A673 (cell line): ENCODE measurements at regions not wholly inside any gene's neighbourhood (a gene's known extent, or its start where the extent isn't known, plus 50 kb on each side); places are given as distances from the start of the nearest gene placed in this dataset.

Experiments used
- BruUV-seq: library from RNA; stranded (reverse); fragments of 400-500 nt; replicated peaks from 2 replicates; lab custom pipeline; 2021; lab: Mats Ljungman, UMichigan
- CTCF ChIA-PET: fragments of 300-600 bp; sonication (Branson Sonifier 250); formaldehyde crosslinking; loops from one replicate; lab custom pipeline; 2022; ENCODE audit warnings: antibody characterized with exemption; lab: Charles Lee
- POLR2A ChIA-PET: fragments of 300-600 bp; sonication (Branson Sonifier 250); formaldehyde crosslinking; loops from one replicate; lab custom pipeline; 2022; ENCODE audit warnings: antibody characterized with exemption; ENCODE audit not compliant: low non-redundant PET; lab: Charles Lee
- DNase-seq: peaks from one replicate; pipeline ENCODE4 v3.0.0-alpha.2; 2015; ENCODE audit warnings: low spot score
- H3K27ac ChIP-seq: fragments of 200-600 bp; sonication (generic); 2 replicates; pipeline ENCODE4 v1.5.1; 2016; ENCODE audit warnings: mixed run types, low read depth, mild to moderate bottlenecking, mixed read lengths, antibody characterized with exemption, low read length; ENCODE audit not compliant: poor library complexity, severe bottlenecking
- H3K27me3 ChIP-seq: fragments of 200-600 bp; sonication (generic); replicated peaks from 2 replicates; pipeline ENCODE4 v1.6.1; 2017; ENCODE audit warnings: mixed run types, low read depth, mild to moderate bottlenecking, mixed read lengths, antibody characterized with exemption, low read length; ENCODE audit not compliant: insufficient read depth, poor library complexity
- H3K36me3 ChIP-seq: fragments of 200-600 bp; sonication (generic); 2 replicates; pipeline ENCODE4 v1.6.1; 2016; ENCODE audit warnings: mixed run types, mild to moderate bottlenecking, mixed read lengths, antibody characterized with exemption, low read length; ENCODE audit not compliant: insufficient read depth, poor library complexity, severe bottlenecking
- H3K4me1 ChIP-seq: fragments of 200-600 bp; sonication (generic); 2 replicates; pipeline ENCODE4 v1.6.1; 2017; ENCODE audit warnings: mixed run types, mild to moderate bottlenecking, mixed read lengths, antibody characterized with exemption, low read length; ENCODE audit not compliant: insufficient read depth, poor library complexity, severe bottlenecking
- H3K4me3 ChIP-seq: fragments of 200-600 bp; sonication (generic); 2 replicates; pipeline ENCODE4 v1.5.1; 2016; ENCODE audit warnings: low read depth, mixed run types, mild to moderate bottlenecking, mixed read lengths, low read length; ENCODE audit not compliant: poor library complexity, severe bottlenecking
- H3K9me3 ChIP-seq: fragments of 200-600 bp; sonication (generic); 2 replicates; pipeline ENCODE4 v1.6.1; 2016; ENCODE audit warnings: mixed run types, low read depth, mild to moderate bottlenecking, mixed read lengths, antibody characterized with exemption, low read length; ENCODE audit not compliant: poor library complexity, severe bottlenecking
- EZH2 ChIP-seq: fragments of 200-600 bp; sonication (generic); IDR thresholded peaks from 2 replicates; pipeline ENCODE4 v1.6.1; 2017; ENCODE audit warnings: borderline replicate concordance, low read depth, mild to moderate bottlenecking, mixed read lengths, antibody characterized with exemption, low read length; ENCODE audit not compliant: poor library complexity, severe bottlenecking
- intact Hi-C: fragments of 100-400 bp; cut with micrococcal nuclease; formaldehyde crosslinking; loops from one replicate; pipeline ENCODE4 v1.10.0; 2022; ENCODE audit not compliant: unreplicated experiment
- TF ChIP-seq, protein P1 (sequence below): fragments of 300-800, 200-600 bp; sonication (generic); conservative IDR thresholded peaks from 2 replicates; pipeline ENCODE4 v1.5.1; 2017; ENCODE audit warnings: low read depth, mild to moderate bottlenecking, antibody characterized with exemption, low read length, moderate library complexity, mixed read lengths

DNA sequence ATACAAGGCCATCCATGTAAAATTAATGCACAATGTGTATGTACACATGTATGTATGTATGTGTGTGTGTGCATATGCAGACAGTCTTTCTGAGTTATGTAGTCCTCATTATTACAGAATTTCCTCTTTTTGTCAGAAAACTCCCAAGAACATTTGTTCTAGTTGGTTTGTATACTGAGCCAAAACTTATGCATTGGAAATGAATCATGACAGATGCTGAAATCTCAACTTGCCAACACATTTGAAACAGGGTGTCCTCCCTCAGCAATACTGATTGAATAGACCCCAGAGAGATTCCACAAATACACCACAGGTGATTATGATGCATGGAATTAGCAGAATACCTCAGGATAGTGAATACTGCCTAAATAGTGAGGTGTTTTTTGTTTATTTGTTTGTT lies 472.9 kb upstream of the PCDH15 start:
- Histone ChIP-seq H3K9me3 (no peaks in the 10 kb centered on the region), H3K27me3 (no peaks in the 10 kb centered on the region), H3K27ac (no peak overlapping the region), H3K4me1 (no peaks in the 10 kb centered on the region), H3K36me3 (no peaks in the 10 kb centered on the region), H3K4me3 (no peak overlapping the region)
- BruUV-seq = no TSS peak
- DNase-seq = no peak
- TF ChIP-seq, protein P1, sequence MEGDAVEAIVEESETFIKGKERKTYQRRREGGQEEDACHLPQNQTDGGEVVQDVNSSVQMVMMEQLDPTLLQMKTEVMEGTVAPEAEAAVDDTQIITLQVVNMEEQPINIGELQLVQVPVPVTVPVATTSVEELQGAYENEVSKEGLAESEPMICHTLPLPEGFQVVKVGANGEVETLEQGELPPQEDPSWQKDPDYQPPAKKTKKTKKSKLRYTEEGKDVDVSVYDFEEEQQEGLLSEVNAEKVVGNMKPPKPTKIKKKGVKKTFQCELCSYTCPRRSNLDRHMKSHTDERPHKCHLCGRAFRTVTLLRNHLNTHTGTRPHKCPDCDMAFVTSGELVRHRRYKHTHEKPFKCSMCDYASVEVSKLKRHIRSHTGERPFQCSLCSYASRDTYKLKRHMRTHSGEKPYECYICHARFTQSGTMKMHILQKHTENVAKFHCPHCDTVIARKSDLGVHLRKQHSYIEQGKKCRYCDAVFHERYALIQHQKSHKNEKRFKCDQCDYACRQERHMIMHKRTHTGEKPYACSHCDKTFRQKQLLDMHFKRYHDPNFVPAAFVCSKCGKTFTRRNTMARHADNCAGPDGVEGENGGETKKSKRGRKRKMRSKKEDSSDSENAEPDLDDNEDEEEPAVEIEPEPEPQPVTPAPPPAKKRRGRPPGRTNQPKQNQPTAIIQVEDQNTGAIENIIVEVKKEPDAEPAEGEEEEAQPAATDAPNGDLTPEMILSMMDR = no peak
- TF ChIP-seq EZH2 = no peak
- ChIA-PET POLR2A (no interaction called here), CTCF (no interaction called here)
- intact Hi-C loops = no loop called here

DNA sequence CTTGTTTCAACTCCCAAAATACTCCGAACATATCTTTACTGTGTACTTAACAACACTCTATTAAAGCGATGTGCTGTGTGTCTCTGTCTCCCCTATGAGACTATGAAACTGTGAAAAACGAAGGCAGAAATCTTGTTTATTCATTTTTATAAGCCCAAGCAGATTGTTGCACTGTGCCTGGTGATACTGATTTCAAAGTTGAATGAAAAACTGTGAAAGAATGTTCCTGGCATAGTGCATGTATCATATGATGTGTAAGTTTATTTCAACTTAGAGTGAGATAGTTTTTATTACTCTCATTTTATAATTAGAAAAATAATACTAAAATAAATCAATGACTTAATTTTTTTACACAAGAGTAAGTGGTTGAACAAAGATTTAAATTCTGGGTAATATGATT lies 471.9 kb upstream of the PCDH15 start:
- intact Hi-C loops = no loop called here
- Histone ChIP-seq H3K4me3 (no peak overlapping the region), H3K9me3 (no peaks in the 10 kb centered on the region), H3K27me3 (no peaks in the 10 kb centered on the region), H3K27ac (no peak overlapping the region), H3K4me1 (no peaks in the 10 kb centered on the region), H3K36me3 (no peaks in the 10 kb centered on the region)
- TF ChIP-seq, protein P1 = no peak
- no peak for TF ChIP-seq EZH2
- no peak for DNase-seq
- ChIA-PET POLR2A (no interaction called here), CTCF (no interaction called here)
- BruUV-seq = no TSS peak

GRCh38 chr10:55266797-55267196 lies 465.8 kb upstream of the PCDH15 start:
- Histone ChIP-seq H3K4me1 (no peaks in the 10 kb centered on the region), H3K4me3 (no peak overlapping the region), H3K9me3 (no peaks in the 10 kb centered on the region), H3K27me3 (no peaks in the 10 kb centered on the region), H3K27ac (no peak overlapping the region), H3K36me3 (no peaks in the 10 kb centered on the region)
- BruUV-seq = no TSS peak
- ChIA-PET POLR2A (no interaction called here), CTCF (no interaction called here)
- no peak for TF ChIP-seq EZH2
- TF ChIP-seq, protein P1 = no peak
- DNase-seq = no peak
- intact Hi-C loops = no loop called here
